SH-SY5Y (cell line): ENCODE measurements at regions not wholly inside any gene's neighbourhood (a gene's known extent, or its start where the extent isn't known, plus 50 kb on each side); places are given as distances from the start of the nearest gene placed in this dataset.

Experiments used
- GATA2 ChIP-seq: IDR thresholded peaks from 2 replicates; pipeline ENCODE4 v1.6.1; 2011; ENCODE audit warnings: mild to moderate bottlenecking, low read depth, low read length
- GATA3 ChIP-seq: IDR thresholded peaks from 2 replicates; pipeline ENCODE4 v1.6.1; 2011; ENCODE audit warnings: low read depth, mild to moderate bottlenecking, low read length, moderate library complexity

- TF ChIP-seq GATA2 (no peak), GATA3 (no peak)
Measured at GRCh38 chr10:21263263-21263803, 262.1 kb downstream of the SKIDA1 start.
